GM12874 (cell line): ENCODE measurements at regions not wholly inside any gene's neighbourhood (a gene's known extent, or its start where the extent isn't known, plus 50 kb on each side); places are given as distances from the start of the nearest gene placed in this dataset.

Experiments
- CTCF ChIP-seq: IDR thresholded peaks from 2 replicates; pipeline ENCODE4 v1.5.1; 2011; ENCODE audit warnings: low read depth, mild to moderate bottlenecking, control low read depth, low read length, moderate library complexity; ENCODE audit not compliant: insufficient read depth

- no peak for TF ChIP-seq CTCF
Observed at GRCh38 chr16:85197611-85198566, 85.6 kb upstream of the CIBAR2 start.

- TF ChIP-seq CTCF: no peak
Observed at GRCh38 chr16:85199069-85199725, 86.9 kb upstream of the CIBAR2 start.

GRCh38 chr16:85199880-85200279 lies 87.6 kb upstream of the CIBAR2 start:
- no peak for TF ChIP-seq CTCF

- no peak for TF ChIP-seq CTCF
Observed at GRCh38 chr16:85200471-85201278, 88.4 kb upstream of the CIBAR2 start.

- TF ChIP-seq CTCF: no peak
Observed at GRCh38 chr16:85201574-85201973, 89.3 kb upstream of the CIBAR2 start.

- TF ChIP-seq CTCF: no peak
Observed at GRCh38 chr16:85202051-85202601, 89.9 kb upstream of the CIBAR2 start.
